B cell (primary cell): ENCODE measurements at regions not wholly inside any gene's neighbourhood (a gene's known extent, or its start where the extent isn't known, plus 50 kb on each side); places are given as distances from the start of the nearest gene placed in this dataset.

Experiments
- CTCF ChIP-seq: fragments of 200-600 bp; IDR thresholded peaks from one replicate; pipeline ENCODE4 v1.8.0; 2022; ENCODE audit warnings: antibody characterized with exemption, mild to moderate bottlenecking
- EZH2 ChIP-seq: IDR thresholded peaks from 2 replicates; pipeline ENCODE4 v1.6.1; 2012; ENCODE audit warnings: borderline replicate concordance, low read depth, mild to moderate bottlenecking, moderate library complexity, low read length; ENCODE audit not compliant: insufficient read depth, poor library complexity, severe bottlenecking

GRCh38 chr4:138963412-138963811 lies 52.2 kb upstream of the NOCT start:
- TF ChIP-seq CTCF, result no peak
- TF ChIP-seq EZH2, result no peak
